Fibroblast of the aortic adventitia (primary cell): ENCODE measurements at regions not wholly inside any gene's neighbourhood (a gene's known extent, or its start where the extent isn't known, plus 50 kb on each side); places are given as distances from the start of the nearest gene placed in this dataset.

ENCODE experiments used
- DNase-seq: peaks from one replicate; pipeline ENCODE4 v3.0.0-alpha.2; 2010; ENCODE audit warnings: low read depth
- H3K4me3 ChIP-seq: 2 replicates; pipeline ENCODE4 v1.5.1; 2011; ENCODE audit warnings: low read depth, mild to moderate bottlenecking, control low read depth, low read length, moderate library complexity
- TF ChIP-seq, protein P1 (sequence below): IDR thresholded peaks from 2 replicates; pipeline ENCODE4 v1.5.1; 2011; ENCODE audit warnings: mild to moderate bottlenecking, low read length, control low read depth, inconsistent platforms; ENCODE audit not compliant: insufficient read depth

DNA sequence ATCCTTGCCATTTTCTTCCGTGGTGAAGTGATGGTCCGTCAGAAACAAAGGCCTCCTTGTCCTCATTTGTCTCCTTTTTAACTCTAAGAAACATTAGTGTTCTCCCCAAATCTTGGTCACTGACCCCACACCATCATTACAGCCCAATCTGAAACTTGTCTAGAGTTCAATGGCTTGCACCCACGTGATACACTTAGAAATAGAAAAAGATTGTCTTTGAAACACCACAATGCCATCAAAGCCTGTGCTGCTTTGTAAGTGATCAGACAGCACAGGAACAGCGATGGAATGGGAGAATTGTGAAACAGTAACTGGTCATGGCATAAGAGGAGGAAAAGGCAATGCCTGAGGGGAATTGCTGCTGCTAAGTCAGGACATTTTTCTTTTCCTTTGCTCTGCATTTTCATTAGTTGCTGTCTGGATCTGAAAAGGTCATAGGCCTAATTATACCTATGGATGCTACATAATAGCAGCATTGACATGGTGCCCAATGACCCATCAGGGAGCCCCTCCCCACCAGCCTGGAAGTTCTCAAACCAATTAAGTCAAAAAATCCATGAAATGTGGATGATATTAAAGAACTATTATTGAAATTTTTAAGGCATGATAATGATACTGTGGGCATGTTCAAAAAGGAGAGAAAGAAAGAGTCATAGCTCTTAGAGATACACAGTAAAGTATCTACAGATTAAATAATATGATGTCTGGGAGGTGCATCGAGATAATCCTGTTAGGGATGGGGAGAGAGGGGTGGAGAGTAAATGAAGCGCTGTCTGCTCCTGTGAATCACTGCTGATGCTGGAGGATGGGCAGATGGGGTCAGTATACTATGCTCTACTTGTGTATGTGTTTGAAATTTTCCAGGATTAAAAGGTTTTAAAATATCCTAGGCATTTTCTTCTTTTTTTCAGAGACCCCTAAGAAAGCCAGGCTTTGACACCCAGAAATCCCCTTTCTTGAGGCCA, 83.6 kb downstream of the ENC1 start:
- DNase-seq = peak; percentile 44
- no peak overlapping the region for H3K4me3 ChIP-seq
- TF ChIP-seq, protein P1, sequence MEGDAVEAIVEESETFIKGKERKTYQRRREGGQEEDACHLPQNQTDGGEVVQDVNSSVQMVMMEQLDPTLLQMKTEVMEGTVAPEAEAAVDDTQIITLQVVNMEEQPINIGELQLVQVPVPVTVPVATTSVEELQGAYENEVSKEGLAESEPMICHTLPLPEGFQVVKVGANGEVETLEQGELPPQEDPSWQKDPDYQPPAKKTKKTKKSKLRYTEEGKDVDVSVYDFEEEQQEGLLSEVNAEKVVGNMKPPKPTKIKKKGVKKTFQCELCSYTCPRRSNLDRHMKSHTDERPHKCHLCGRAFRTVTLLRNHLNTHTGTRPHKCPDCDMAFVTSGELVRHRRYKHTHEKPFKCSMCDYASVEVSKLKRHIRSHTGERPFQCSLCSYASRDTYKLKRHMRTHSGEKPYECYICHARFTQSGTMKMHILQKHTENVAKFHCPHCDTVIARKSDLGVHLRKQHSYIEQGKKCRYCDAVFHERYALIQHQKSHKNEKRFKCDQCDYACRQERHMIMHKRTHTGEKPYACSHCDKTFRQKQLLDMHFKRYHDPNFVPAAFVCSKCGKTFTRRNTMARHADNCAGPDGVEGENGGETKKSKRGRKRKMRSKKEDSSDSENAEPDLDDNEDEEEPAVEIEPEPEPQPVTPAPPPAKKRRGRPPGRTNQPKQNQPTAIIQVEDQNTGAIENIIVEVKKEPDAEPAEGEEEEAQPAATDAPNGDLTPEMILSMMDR = no peak

- TF ChIP-seq, protein P1 = no peak
- DNase-seq = no peak
- H3K4me3 ChIP-seq = no peak overlapping the region
These were observed 84.5 kb downstream of the ENC1 start for GRCh38 chr5:74556006-74556405.

DNA sequence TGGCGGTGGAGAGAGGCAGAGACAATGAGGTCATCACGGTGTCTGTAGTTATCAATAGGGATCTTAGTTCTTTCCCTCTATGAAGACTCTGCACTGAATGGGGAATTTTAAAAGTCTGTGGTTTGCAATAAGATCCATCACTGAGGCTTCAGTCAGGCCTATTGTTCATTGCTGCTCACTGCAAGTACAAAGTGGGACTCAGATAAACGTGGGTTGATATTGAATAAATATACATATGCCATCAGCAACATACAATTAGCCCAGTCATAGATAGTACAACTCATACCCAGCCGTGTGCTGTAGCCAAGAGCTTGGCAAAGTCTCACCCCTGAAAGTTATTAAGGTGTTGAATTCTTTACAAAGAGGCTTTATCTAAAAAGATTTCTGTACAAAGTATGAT, 88.4 kb downstream of the ENC1 start:
- TF ChIP-seq, protein P1 = no peak
- peak; percentile 29 for DNase-seq
- no peak overlapping the region for H3K4me3 ChIP-seq

DNA sequence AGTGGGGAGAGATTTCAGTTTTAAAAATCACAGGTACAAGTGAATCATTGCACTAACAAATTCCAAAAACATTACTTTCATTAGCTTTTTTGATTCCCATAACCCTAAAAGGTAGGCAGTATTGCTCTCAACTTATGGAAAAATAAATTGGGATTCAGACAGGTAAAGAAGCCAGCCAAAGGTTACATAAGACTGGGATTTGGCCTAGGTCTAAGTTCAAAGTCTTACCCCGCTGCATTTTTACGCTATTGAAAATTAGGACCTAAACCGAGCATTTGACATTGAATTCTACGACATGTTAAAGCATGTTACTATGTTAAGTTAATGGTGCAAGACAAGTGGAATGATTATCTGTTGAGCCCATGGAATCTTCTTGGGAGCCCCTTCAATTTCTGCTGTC, 89.6 kb downstream of the ENC1 start:
- H3K4me3 ChIP-seq = no peak overlapping the region
- DNase-seq = no peak
- TF ChIP-seq, protein P1 = no peak

DNA sequence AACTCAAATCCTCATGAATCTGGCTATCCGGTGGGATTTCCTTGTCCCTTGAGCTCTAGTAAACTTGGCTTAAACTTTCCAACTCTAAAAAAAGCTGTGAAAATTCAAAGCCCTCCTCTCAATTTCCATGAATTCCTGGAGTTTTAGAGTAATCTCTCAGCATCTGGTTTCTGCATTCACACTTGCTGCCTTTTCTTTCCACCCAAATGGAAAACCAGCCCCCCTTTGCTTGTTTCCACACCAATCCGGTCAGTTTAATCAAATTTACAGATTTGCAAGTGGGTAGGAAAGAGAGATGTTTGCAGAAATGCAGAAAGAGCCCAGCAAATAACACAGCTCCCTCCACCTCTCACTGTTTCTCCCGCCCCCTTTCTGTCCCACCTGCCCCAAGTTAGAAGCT, 91.1 kb downstream of the ENC1 start:
- H3K4me3 ChIP-seq = no peak overlapping the region
- no peak for DNase-seq
- TF ChIP-seq, protein P1 = no peak

DNA sequence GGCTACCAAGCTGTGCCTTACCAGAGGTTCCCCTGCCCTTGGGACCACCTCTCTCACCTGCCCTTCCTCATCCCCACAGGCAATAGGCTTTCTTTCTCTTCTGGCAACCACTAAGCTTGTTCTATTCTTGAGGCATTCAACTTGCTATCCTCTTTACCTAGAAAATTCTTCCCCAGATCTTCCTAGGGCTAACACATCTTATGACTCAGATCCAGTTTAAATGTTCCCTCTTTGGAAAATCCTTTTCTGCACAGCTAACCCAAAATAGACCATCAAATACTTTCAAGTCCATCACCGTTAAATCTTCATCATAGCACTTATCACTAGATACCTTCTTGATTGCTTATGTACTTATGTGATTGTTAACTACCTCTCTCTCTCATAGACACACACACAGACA, 93.7 kb downstream of the ENC1 start:
- DNase-seq = peak; percentile 12

More for the DNA sequence above, 93.7 kb downstream of the ENC1 start:
- no peak overlapping the region for H3K4me3 ChIP-seq
- TF ChIP-seq, protein P1 = no peak
